GM10266 (cell line): ENCODE measurements at regions not wholly inside any gene's neighbourhood (a gene's known extent, or its start where the extent isn't known, plus 50 kb on each side); places are given as distances from the start of the nearest gene placed in this dataset.

Source experiments
- DNase-seq: peaks from one replicate; pipeline ENCODE4 v3.0.0; 2012; ENCODE audit errors: extremely low spot score
- CTCF ChIP-seq: IDR thresholded peaks from 2 replicates; pipeline ENCODE4 v1.5.1; 2012; ENCODE audit warnings: mild to moderate bottlenecking, low read depth; ENCODE audit not compliant: control insufficient read depth, insufficient read depth; ENCODE audit errors: missing control alignments

- no peak for DNase-seq
- peak; percentile 7 for TF ChIP-seq CTCF
Observed at GRCh38 chr6:104281370-104281769, 578.3 kb downstream of the HACE1 start.

GRCh38 chr6:104268389-104268788 lies 591.3 kb downstream of the HACE1 start:
- no peak for TF ChIP-seq CTCF
- DNase-seq, result no peak

GRCh38 chr6:104266922-104267321 lies 592.8 kb downstream of the HACE1 start:
- no peak for TF ChIP-seq CTCF

GRCh38 chr6:104256646-104257045 lies 603.1 kb downstream of the HACE1 start:
- TF ChIP-seq CTCF, result no peak
- DNase-seq, result no peak

More at GRCh38 chr6:104266922-104267321, 592.8 kb downstream of the HACE1 start:
- no peak for DNase-seq

GRCh38 chr6:104253236-104253635 lies 606.5 kb downstream of the HACE1 start:
- TF ChIP-seq CTCF, result no peak
- DNase-seq, result no peak

- no peak for TF ChIP-seq CTCF
- DNase-seq, result no peak
Observed at GRCh38 chr6:104252276-104252675, 607.4 kb downstream of the HACE1 start.

- DNase-seq, result no peak
- TF ChIP-seq CTCF, result no peak
Observed at GRCh38 chr6:104251651-104252050, 608.1 kb downstream of the HACE1 start.

- no peak for DNase-seq
- no peak for TF ChIP-seq CTCF
Observed at GRCh38 chr6:104240865-104241264, 618.9 kb downstream of the HACE1 start.
